Endothelial cell (in vitro differentiated cells): ENCODE measurements at regions not wholly inside any gene's neighbourhood (a gene's known extent, or its start where the extent isn't known, plus 50 kb on each side); places are given as distances from the start of the nearest gene placed in this dataset.

Experiments
- DNase-seq: peaks from one replicate; pipeline ENCODE4 v3.0.0; 2021; ENCODE audit warnings: low spot score
- H3K27ac Mint-ChIP-seq: one replicate; pipeline ENCODE4 v1.8.0; 2021; ENCODE audit warnings: mixed read lengths, inconsistent platforms; ENCODE audit not compliant: unreplicated experiment
- H3K27me3 Mint-ChIP-seq: one replicate; pipeline ENCODE4 v1.8.0; 2021; ENCODE audit warnings: mild to moderate bottlenecking, moderate library complexity, mixed read lengths, inconsistent platforms; ENCODE audit not compliant: unreplicated experiment
- H3K36me3 Mint-ChIP-seq: one replicate; pipeline ENCODE4 v1.8.0; 2021; ENCODE audit warnings: mild to moderate bottlenecking, low read depth, mixed read lengths, inconsistent platforms; ENCODE audit not compliant: unreplicated experiment
- H3K4me1 Mint-ChIP-seq: one replicate; pipeline ENCODE4 v1.8.0; 2021; ENCODE audit warnings: mild to moderate bottlenecking, mixed read lengths, inconsistent platforms; ENCODE audit not compliant: unreplicated experiment
- H3K4me3 Mint-ChIP-seq: one replicate; pipeline ENCODE4 v1.8.0; 2021; ENCODE audit warnings: mild to moderate bottlenecking, mixed read lengths, inconsistent platforms; ENCODE audit not compliant: unreplicated experiment
- H3K9me3 Mint-ChIP-seq: one replicate; pipeline ENCODE4 v1.8.0; 2021; ENCODE audit warnings: mixed read lengths, inconsistent platforms; ENCODE audit not compliant: unreplicated experiment
- TF ChIP-seq, protein P1 (sequence below): fragments of 200-600 bp; sonication (generic); IDR thresholded peaks from one replicate; pipeline ENCODE4 v1.5.0; 2021; ENCODE audit warnings: antibody characterized with exemption; ENCODE audit not compliant: unreplicated experiment

DNA sequence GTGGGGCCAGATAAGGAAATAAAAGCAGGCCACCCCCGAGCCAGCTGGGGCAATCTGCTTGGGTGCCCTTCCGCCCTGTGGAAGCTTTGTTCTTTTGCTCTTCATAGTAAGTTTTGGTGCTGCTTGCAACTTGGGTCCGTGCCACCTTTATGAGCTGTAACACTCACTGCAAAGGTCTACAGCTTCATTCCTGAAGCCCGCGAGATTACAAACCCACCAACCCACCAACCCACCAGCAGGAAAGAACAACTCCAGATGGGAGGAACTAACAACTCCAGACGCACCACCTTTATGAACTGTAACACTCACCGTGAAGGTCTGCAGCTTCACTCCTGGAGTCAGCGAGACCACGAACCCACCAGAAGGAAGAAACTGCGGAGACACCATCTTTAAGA is 84.2 kb upstream of the ARRDC4 start:
- TF ChIP-seq, protein P1, sequence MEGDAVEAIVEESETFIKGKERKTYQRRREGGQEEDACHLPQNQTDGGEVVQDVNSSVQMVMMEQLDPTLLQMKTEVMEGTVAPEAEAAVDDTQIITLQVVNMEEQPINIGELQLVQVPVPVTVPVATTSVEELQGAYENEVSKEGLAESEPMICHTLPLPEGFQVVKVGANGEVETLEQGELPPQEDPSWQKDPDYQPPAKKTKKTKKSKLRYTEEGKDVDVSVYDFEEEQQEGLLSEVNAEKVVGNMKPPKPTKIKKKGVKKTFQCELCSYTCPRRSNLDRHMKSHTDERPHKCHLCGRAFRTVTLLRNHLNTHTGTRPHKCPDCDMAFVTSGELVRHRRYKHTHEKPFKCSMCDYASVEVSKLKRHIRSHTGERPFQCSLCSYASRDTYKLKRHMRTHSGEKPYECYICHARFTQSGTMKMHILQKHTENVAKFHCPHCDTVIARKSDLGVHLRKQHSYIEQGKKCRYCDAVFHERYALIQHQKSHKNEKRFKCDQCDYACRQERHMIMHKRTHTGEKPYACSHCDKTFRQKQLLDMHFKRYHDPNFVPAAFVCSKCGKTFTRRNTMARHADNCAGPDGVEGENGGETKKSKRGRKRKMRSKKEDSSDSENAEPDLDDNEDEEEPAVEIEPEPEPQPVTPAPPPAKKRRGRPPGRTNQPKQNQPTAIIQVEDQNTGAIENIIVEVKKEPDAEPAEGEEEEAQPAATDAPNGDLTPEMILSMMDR = no peak
- Mint-ChIP-seq H3K27ac (no peak overlapping the region), H3K9me3 (no peaks in the 10 kb centered on the region), H3K27me3 (peaks cover 4% of the 10 kb centered on the region), H3K4me1 (no peaks in the 10 kb centered on the region), H3K36me3 (no peaks in the 10 kb centered on the region), H3K4me3 (no peak overlapping the region)
- DNase-seq = no peak

DNA sequence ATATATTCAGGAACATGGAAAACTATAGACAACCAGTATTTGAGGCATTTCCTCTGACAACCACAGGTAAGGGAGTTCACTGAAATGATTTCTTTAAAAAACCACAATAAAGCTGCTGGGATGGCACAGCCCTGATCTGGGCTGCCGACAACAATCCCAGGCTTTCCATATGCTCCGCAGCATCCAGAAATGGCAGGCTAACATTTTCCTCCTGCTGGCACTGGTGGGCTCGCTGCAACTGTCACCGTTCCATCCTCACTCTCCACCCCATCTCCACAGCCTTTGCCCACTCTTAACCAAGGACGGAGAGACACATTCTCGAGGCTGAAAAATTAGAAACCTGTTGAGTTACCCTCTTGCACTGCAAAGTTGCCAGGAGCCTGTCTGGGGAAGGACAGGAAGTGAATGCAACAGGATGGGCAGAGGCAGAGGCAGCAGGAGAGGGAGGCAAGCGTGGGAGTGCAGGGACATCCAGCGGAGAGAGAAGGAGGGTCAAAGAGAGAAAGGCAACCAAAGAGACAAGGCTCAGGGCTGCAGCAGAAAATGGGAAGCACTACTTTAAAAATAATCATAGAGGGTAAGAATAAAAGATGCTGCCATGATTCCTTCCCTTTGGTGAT is 79.0 kb upstream of the ARRDC4 start:
- Mint-ChIP-seq H3K9me3 (no peaks in the 10 kb centered on the region), H3K27ac (no peak overlapping the region), H3K4me3 (no peak overlapping the region), H3K36me3 (no peaks in the 10 kb centered on the region), H3K27me3 (peaks cover 3% of the 10 kb centered on the region), H3K4me1 (peaks cover 3% of the 10 kb centered on the region)
- DNase-seq = no peak
- TF ChIP-seq, protein P1 = no peak

DNA sequence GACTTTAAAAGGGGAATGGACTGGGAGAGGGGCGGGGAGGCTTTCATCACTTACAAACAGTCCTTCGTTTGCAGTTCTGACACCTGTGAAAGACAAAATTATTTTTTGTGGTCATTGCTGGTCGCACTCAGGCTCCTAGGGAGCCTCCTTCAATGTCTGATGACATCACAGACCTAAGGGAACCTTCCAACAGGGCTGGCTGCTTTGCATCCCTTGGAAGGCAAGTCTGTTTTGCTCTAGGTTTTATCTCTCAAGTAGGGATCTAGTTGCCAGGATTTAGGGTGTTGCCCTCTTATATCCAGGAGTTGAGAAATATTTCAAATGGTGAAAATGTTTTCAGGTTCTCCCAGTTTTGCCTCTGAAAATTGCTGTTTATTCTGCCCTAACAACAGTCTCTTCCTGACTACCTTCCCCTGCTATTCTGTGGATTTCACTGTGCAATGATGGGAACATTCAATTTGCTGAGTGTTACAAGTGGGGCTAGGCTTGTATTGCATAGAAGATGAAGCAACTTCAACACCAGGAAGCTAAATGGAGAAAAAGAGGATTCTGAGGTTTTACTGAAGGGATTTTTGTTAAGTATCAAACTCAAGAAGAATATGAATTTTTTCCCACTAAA is 75.9 kb upstream of the ARRDC4 start:
- Mint-ChIP-seq H3K36me3 (no peaks in the 10 kb centered on the region), H3K27ac (no peak overlapping the region), H3K9me3 (no peaks in the 10 kb centered on the region), H3K4me3 (no peak overlapping the region), H3K27me3 (peaks cover 2% of the 10 kb centered on the region), H3K4me1 (peaks cover 3% of the 10 kb centered on the region)
- TF ChIP-seq, protein P1 = no peak
- no peak for DNase-seq

DNA sequence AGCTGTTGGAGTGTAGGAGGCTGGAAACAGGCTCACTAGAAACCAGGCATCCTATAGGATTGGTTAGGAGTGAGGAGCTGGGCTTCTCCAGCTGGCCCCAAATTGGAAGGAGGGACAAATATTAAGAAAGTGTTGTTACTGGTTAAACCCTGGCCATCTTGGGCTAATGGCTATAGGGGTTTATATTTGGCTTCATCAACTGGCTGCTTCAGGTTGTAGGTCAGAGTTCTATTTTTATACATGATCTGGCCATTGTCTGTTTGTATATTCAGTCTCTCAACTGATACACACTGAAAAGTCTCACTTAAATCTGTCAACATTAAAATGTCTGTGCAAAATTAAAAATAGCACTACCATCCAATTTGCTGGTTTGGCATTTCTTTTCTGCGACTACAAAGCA is 70.2 kb upstream of the ARRDC4 start:
- H3K4me3 Mint-ChIP-seq = no peak overlapping the region

More for the DNA sequence above, 70.2 kb upstream of the ARRDC4 start:
- H3K27ac Mint-ChIP-seq = no peak overlapping the region
- H3K9me3 Mint-ChIP-seq = no peaks in the 10 kb centered on the region
- TF ChIP-seq, protein P1 = no peak
- H3K27me3 Mint-ChIP-seq = peaks cover 2% of the 10 kb centered on the region
- H3K36me3 Mint-ChIP-seq = no peaks in the 10 kb centered on the region
- H3K4me1 Mint-ChIP-seq = no peaks in the 10 kb centered on the region
- DNase-seq = no peak
